ENCODE measurements at regions not wholly inside any gene's neighbourhood (a gene's known extent, or its start where the extent isn't known, plus 50 kb on each side); places are given as distances from the start of the nearest gene placed in this dataset.

DNA sequence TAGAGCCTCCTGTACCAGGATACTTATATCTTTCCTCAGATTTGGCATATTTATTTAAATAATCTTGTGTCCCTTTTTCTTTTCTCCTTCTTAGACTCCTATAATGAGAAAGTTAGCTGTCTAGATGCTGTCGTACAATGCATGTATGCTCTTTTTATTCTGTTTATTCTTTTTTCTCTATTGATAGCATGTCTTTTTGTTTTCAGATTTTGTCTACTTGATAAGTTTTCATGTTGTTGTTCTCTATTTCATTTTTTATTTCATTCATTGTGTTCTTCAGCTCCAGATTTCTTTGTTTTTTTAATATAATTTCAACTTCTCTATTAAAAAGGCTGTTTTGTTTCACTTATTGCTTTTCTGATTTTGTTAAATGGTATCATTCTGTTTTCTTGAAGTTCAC lies 674.3 kb upstream of the POU3F3 start:
- DNase-seq: no peak

DNA sequence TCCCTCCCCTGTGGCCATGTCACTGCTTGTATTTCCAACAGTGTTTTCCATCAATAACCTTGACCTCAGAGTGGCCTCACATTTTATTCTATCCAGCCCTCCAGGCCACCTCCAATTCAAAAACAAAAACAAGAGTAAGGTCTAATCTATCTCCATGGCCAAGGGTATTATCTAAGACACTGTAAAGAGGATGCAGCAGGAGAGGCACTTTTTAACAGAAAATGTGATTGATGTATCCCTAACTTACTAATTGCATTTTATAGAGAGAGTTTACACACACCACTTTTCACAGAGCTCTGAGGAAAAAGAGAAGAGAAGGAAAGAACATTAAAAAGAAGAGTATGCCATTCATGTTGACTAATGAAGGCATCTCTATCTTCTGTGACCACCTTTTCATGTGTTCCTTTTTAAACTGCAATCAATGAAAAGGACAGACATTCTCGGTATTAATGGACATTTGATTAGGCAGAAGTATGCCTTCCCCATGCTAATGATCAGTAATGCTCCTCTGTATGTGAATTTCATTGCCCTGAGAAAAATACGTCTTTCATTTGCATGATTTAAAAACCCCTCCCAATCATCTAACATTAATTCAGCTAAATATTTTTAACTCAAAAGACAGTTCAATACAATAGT lies 653.3 kb upstream of the POU3F3 start:
- no peak for DNase-seq

DNA sequence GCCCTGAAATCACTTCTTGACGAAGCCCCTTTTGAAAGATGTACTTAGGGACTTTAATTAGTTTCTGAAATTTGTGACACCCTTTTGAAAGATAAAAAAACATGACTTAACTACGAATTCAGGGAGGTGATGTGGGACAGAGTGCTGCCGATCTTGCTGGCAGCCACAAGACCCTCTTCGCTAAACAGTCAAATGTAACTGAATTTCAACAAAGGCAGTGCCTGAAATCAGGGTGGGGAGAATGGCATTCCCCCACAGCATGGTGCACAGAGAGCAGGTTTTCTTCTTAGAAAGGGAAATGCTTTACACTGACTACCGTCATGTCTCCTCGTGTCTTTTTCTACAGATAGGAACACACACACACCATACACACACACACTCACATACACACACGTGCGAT lies 640.2 kb upstream of the POU3F3 start:
- DNase-seq: no peak

DNA sequence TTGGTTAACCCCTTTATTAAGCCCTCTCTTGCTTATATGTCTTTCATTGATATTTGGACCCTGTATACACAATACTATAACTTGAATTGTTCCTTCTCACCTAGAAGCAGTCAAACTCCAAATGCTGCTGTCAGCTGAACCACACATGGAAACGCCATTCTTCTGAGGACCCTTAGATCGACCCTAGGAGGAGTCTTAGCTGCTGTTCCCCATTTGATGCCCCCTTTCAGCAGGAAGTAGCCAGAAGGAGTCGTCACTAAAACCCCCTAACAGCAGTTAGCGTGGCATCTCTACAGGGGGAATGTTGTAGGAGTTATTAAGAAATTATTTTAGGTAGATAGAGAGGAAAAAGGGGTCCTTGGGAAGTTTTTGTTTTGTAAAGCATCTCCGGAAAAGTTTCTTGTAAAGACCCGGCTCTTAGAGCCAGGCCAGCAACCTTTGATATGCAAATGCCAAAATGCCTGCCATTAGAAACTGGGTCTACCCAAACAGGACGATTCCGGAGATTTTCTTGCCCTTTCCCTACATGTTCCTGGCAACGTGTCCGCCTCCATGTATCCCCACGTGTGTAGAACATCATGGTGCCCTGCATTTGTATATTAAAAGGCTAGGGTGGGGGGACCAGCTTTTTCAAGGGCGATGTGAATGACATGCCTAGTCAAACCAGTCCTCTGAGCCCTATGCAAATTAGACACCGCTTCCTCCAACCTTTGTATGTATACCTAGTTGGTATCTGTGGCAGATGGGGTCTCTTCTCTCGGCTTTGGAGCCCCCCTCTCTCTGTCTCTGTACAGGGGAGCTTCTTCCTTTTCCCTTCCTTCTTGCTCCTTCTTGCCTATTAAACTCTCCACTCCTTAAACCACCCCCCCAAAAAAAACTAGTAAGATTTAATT lies 638.4 kb upstream of the POU3F3 start:
- no peak for DNase-seq

DNA sequence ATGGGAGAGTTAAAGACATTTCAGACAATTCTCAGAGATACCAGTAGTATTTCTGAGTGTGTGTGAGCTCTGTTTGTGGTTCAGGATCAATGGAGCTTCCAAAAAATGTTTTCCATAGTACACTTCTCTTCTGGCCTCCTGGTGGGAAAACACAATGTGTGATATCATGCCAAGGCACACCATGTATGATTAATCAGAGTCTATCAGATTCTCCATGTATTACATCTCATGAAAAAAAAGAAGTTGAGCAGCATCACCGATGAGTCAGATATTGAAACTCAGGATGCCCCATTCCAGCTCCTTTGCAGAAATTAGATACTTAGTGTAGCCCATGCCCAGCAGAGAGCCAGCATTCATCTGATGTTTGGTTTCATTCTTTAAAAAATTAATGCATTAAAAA lies 620.3 kb upstream of the POU3F3 start:
- no peak for DNase-seq

DNA sequence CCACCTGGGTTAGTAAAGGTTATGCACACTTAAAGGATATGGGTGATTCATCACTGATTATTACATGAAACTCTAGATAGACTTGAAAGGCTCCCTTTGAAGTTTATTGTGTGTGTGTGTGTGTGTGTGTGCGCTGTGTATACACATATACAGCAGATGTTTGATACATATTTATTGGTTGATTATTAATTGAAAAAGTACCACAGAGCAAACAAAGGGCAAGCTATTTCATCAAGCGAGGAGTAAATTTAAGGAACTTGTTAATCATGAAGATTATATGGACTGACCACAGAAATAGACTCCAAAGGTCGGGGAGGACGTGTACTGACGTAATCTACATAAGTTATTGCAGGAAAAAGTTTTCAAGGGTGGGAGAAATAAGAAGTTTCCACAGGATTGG lies 617.4 kb upstream of the POU3F3 start:
- no peak for DNase-seq

DNA sequence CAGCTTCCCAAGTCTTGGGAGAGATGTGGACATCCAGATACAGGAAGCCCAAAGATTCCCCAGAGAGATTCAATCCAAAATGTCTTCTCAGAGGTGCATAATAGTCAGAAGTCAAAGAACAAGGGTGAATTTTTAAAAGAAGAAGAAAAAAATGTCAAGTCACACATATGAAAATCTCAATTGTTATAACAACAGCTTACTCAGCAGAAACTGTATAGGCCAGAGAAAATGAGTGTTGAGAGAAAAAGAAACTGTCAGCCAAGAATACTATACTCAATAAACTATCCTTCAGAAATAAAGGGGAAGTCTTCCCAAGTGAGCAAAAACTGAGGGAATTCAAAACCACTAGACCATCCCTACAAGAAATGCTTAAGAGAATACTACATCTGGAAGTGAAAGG lies 612.9 kb upstream of the POU3F3 start:
- DNase-seq: no peak

DNA sequence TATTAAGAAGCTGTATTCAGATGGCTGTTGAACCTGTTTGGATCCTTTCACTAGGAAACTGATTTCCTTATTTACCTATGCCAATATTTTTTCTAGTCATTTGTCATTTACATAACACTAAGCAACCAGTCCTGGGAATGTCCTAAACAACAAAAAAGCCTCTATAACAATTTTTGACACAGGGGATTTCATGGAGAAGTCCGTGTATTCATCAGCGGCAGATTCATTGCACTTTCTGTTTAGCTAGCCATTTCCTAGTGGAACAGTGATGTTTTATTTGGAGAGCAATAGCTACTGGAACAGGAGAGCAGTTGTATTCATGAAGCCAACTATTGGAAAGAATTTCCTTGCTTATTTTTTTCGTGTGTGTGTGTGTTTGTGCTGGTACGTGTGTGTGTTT lies 604.3 kb upstream of the POU3F3 start:
- DNase-seq: no peak

DNA sequence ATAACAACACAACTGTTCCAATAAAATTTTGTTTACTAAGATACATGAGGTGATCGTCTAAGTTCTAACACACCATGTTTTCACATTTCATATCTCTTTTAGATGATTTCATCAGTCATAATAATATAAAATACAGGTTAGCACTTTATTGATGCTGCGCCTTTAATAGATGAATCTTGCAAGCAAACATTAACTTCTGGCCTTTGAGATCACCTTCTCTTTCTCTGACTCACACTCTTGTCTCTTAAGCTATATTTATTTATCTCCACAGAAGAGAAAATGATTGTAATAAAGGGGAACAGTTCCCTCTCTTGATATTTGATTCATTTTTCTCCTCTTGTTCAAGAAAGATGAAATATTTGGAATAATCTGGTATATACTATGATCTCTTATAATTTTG lies 603.3 kb upstream of the POU3F3 start:
- no peak for DNase-seq

DNA sequence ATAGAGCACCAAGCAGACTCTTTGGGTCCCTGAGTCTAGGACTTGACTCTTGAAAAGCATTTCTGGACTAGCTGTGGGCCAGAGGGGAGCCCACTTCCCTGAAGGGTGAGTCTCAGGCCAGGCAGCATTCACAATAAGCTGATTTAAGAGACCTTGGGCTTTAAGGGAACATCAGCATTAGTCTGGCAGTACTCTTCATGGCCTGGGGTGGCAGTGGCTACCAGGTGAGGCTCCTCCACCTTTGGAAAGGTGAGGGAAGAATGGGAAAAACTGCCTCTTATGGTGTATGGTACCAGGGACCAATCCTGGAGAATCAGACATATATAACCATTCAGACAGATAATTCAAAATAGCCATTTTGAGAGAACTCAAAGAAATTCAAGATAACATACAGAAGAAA lies 599.9 kb upstream of the POU3F3 start:
- DNase-seq: no peak

DNA sequence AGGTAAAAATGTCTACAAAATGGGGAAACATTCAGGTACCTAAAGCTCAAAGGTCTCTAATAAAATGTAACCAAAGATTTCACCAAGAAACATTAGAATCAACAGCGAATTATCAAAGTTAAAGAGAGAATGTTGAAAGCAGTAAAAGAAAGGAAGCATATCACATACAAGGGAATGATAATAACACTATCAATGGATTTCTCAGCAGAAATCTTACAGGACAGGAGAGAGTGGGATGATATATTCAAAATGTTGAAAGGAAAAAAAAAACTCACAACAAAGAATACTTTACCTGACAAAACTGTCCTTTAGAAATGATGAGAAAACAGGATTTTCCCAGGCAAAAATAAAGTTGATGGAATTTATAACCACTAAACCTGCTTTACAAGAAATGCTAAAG lies 591.2 kb upstream of the POU3F3 start:
- DNase-seq: no peak

DNA sequence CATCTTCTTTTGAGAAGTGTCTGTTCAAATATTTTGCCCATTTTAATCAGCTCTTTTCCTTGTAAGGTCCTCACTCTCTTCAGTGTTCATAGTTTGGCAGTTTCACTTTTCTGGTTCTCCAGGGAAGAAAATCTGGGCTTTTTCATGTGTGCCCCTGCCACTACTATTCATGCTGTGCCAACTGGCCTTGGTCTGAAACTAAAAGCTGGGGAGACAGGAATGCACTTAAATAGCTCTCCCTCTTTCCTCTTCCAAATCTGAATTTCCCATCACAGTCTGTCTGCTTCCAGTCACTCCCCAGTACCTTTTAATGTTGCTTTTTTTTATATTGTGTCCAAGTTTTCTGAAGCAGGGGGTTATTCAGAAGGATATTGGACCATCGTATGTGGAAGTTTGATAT lies 574.3 kb upstream of the POU3F3 start:
- DNase-seq: no peak

DNA sequence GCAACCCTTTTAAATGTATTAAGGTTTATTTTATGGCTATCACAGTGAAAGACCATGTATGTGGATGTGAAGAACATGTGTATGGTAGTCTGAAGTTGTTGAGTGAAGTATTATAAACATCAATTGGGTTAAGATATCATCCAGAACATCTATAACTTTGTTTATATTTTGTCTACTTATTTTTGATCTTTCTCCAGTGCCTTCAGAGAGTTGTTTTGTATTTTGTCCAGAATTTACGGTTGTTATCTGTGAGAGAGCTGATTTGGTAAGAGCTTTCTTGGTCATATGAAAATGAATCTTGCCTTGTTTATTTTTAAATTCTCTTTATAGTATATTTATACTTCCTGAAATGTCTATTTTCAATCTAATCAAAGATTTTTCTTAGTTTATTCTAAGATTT lies 573.7 kb upstream of the POU3F3 start:
- no peak for DNase-seq

DNA sequence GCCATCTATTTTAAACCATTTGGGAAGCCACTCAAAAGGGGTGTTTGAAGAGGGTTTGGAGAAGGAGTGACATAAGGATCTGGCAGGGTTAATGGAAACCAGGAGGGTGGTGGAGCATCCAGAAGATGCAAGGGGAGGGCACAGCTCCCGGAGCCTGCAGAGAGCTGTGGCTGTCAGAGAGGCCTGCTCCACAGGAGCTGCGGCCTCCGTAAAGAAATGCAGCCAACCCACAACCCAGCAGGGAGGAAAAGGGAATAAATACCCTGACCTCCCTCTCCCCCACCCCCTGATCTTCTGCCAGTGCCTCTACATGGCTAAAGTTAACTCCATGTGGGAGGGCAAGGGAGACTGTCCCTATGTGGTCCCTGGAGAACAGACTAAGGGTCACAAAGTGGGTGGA lies 567.1 kb upstream of the POU3F3 start:
- no peak for DNase-seq

DNA sequence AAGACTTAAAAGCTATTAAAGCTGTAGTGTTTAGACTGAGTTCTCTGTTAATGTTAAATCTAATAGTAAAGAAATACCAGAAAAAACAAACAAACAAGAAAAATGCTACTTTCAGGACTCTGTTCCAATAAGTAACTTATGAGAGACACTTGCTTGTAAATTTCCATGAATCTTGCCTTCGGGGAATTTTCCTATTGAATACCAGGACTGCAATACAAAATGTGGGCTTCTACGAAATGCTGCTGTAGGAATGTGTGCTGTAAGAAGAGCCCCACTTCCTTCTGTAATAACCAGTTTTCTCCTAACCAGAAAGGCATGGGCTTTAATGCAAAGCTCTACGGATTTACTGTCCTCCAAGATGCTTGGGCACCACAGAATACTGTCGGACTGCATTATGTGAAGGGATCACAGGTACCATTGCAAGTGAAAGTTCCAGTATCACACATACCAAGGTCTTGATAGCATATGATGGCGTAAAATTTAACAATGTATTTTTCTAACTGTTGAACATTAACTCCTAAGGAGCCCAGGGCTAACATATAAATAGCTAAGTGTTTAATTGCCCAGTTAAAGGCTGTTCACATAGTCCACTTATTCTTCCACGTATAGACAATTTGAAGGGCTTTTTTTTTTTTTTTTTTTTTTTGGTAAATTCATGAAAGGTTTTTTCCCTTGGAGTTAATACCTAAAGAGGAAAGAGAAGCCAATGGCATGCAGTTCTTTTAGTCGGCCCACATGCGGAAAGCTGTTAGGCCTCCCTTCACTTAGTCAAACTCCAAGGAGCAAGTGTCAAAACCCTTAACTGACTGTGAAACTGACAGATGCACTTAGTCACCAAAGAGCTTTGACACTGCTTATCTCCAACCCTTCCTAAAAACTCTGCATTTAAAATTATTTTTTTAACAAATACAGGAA lies 564.0 kb upstream of the POU3F3 start:
- DNase-seq: no peak

DNA sequence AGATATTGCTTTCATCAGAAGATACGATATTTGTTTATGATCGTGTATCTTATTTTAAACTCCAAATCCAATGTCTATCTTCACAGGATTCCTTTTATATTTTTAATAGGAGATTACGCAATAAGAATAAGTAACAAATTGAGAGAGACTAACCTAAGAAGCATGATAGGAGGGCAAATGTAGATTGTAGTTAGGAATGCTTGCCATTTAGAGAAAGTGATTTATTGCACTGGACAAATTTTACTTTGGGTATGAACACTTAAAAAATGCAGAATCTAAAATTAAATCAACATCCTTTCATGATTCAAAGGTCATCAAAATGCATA lies 563.4 kb upstream of the POU3F3 start:
- DNase-seq: no peak

DNA sequence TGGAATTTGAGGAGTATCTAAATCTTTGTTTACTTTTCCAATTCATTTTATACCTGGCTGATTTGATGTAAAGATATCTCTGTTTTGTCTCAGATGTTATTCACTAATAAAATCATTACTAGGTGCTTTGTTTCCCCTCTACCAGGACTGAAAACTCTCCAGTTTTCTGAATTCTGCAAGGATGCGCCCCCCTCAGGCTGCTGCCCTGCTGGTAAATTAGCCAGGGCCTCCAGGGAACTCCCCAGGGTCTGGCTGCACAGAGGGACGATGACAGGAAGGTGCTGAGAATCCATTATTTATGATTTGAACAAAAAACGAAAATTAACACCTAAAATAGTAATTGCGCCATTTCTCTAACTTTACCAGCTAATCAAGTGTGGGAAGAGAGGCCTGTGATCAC lies 541.2 kb upstream of the POU3F3 start:
- DNase-seq: no peak

DNA sequence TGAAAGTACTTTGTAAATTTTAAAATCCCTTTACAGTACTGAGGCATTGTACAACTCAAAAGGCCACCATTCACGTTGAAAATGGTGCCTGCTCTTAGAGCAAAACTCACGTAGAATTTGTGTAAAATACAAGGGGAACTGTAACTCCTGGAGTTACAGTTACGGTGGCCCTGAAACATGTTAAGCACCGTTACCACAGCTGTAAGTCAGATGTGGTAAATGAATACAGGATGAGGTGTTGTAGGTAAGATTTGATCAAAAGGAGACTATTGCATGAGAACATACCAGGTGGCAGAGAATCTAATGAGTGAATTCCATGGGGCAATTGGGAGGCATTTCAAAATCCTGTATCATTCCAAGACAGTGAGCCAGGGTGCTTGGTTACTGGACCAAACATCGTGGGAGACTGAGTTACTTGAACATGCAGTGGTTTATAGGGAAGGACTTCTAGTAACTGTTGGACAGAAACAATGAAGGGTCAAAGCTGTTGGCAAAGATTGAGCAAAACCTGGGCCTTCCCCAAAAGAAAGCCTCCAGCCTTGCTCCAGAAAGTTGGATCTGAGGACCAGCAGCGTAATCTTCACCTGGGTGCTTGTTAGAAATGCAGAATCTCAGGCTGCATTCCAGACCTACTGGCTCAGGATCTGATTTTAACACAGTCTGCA lies 535.8 kb upstream of the POU3F3 start:
- no peak for DNase-seq

DNA sequence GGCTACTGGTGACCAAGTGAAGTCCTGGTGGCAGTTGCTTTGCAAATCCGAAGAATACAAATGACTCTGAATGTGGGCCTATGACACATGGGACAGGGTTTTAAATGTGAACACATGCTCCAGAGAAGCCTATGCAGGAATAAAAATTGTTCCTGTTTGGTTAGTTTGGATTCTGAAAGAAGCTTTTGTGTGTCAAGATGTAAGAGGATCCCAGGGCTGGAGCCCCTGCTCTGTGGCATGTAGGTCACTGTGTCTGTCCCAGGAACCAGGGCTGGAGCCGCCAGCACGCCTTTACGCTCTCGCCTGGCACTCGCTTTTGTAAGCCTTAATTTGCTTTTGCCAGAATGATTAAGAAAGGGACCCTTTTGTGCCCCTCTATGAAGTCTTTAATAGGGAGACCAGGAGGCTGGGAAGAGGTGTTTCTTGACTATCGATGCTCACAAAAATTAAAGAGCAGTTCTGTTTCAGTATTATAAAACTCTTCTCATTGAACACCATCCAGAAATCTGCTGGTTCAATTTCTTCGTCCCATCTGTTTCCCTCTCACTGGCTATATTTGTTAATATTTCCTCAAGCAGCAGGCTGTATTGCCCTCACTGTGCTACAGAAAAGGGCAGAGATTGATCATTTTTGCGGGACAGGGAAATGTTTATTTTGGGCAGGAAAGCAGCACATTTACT lies 532.7 kb upstream of the POU3F3 start:
- no peak for DNase-seq

DNA sequence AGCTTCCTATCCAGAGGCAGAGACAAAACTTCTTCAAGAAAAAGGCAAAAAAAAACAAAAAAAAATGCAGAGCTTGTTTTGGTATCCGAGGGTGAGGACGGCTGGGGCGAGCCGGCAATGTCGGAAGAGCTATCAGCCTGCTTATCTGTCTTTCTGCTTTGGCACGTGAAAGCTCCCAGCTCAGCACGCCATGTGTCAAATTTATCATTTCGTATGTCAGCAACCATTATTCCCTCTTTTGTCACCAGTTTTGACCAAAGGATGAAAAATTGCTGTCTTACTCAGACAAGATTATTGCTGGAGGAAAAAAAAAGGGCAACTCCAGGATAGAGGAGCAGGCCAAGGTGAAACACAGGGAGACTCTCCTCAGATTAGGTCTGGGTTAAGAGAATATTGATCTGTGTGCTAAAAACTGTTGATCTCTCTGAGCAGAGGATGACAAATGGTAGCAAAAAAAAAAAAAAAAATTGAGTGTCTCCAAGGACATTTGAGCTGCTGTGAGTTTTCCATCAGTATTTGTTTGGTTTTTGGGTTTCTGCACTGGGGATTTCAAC lies 532.0 kb upstream of the POU3F3 start:
- no peak for DNase-seq

DNA sequence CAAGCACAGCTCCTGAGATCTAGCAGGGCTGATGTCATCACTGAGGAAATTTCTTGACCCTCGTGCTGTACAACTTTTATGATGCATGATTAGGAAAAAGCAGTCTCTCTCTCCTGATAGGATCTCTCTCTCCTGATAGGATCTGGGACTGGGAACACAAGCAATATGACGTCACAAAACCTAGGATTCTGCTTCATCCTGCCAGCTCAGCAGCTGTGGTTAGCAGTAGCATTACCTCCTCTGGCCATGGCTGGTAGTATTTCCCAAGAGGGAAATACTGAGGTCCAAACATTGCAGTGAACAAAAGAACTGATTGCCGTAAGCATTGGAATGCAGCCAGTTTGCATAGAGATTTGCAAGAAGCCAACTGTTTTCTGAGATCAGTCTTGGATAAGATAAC lies 521.2 kb upstream of the POU3F3 start:
- no peak for DNase-seq

DNA sequence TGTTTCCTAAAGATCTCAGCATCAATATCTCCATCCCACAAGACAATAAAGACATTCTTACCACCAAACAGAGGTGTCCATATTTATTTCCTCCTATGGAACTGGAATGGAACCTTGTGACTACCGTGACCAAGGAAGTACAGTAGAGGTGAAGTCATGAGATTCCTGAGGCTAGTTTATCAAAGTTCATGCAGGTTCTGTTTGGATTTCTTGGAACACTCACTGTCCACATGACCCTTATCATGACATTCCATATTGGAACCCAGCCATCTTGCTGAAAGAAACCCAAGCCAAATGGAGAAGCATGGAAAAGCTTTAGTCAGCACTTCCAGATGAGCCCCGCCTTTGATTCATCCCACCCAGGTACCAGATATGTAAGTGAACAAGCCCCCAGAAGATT lies 516.0 kb upstream of the POU3F3 start:
- no peak for DNase-seq

Measured in DMS79 (cell line).